Lower leg skin (tissue), 3 donors: ENCODE measurements at regions not wholly inside any gene's neighbourhood (a gene's known extent, or its start where the extent isn't known, plus 50 kb on each side); places are given as distances from the start of the nearest gene placed in this dataset.

Experiments used
- POLR2A ChIP-seq, 2 donors: fragments of 450-650 bp; IDR thresholded peaks; one replicate each; pipeline ENCODE4 v1.6.1; 2016 to 2017; ENCODE audit warnings: antibody characterized with exemption in 2 of 2, mild to moderate bottlenecking in 1 of 2, moderate library complexity in 1 of 2
- TF ChIP-seq, protein P1 (sequence below), 3 donors: fragments of 450-650 bp; IDR thresholded peaks; one replicate each; pipeline ENCODE4 v1.5.1; 2016; ENCODE audit warnings: antibody characterized with exemption in 3 of 3, mild to moderate bottlenecking in 3 of 3, moderate library complexity in 2 of 3

DNA sequence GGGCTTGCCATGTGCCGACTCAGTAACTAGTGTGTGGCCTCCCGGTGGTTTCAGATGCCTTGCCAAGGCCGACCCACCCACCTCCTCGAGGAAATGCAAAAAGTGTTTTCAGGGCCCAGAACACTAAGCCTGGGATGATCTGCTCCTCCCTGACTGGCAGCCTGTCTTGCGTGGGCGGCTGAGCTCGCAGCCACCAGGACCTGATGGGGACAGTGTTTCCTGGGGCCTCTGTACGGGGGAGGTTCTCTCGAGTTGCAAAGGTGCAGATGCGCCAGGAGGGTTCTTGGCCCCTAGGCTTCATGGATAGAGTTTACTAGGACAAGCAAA, 85.2 kb downstream of the GLI2 start:
- TF ChIP-seq, protein P1, sequence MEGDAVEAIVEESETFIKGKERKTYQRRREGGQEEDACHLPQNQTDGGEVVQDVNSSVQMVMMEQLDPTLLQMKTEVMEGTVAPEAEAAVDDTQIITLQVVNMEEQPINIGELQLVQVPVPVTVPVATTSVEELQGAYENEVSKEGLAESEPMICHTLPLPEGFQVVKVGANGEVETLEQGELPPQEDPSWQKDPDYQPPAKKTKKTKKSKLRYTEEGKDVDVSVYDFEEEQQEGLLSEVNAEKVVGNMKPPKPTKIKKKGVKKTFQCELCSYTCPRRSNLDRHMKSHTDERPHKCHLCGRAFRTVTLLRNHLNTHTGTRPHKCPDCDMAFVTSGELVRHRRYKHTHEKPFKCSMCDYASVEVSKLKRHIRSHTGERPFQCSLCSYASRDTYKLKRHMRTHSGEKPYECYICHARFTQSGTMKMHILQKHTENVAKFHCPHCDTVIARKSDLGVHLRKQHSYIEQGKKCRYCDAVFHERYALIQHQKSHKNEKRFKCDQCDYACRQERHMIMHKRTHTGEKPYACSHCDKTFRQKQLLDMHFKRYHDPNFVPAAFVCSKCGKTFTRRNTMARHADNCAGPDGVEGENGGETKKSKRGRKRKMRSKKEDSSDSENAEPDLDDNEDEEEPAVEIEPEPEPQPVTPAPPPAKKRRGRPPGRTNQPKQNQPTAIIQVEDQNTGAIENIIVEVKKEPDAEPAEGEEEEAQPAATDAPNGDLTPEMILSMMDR (IDR thresholded peaks at IDR 0.05), result no peak
- TF ChIP-seq POLR2A (IDR thresholded peaks at IDR 0.05), result no peak
